ENCODE measurements at regions not wholly inside any gene's neighbourhood (a gene's known extent, or its start where the extent isn't known, plus 50 kb on each side); places are given as distances from the start of the nearest gene placed in this dataset.

- DNase-seq = no peak
Observed at GRCh38 chr4:138964716-138965426, 50.7 kb upstream of the NOCT start.

DNA sequence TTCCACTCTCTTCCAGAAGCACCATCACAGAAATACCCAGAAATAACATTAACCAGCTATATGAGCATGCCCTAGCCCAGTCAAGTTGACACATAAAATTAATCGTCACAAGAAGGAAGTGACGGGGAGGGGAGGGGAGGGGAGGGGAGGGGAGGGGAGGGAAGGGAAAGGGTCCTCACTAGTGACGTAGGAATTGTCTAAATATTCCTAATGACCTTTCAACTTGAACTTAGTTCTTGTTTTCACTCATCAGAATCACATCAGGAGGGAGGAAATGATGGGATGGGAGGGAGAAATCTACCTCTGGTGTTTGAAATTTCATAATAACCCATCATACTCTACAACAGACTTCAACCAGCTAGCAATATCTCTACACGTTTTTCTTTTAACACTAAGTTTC is 52.2 kb upstream of the NOCT start:
- DNase-seq = no peak

- no peak for DNase-seq
Observed at GRCh38 chr4:138961664-138962063, 53.9 kb upstream of the NOCT start.

DNA sequence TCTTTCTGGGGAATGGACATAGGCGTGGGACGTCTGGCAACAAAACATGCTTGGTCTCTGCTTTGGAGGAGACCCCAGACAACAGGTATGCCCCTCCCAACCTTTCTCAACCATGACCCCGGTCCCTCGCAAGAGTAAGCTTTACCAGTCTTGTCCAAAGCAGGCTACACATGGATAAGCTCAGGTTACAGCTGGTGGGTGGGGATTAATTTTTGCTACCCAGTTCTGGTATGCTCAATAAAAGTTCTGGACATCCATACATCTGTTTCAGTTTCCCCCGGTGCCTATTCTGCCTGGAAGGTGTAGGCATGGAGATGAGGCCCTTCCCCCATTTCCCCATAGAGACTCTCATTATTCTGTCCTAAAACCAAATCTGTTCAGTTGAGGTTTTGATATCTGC is 54.5 kb upstream of the NOCT start:
- DNase-seq = no peak

DNA sequence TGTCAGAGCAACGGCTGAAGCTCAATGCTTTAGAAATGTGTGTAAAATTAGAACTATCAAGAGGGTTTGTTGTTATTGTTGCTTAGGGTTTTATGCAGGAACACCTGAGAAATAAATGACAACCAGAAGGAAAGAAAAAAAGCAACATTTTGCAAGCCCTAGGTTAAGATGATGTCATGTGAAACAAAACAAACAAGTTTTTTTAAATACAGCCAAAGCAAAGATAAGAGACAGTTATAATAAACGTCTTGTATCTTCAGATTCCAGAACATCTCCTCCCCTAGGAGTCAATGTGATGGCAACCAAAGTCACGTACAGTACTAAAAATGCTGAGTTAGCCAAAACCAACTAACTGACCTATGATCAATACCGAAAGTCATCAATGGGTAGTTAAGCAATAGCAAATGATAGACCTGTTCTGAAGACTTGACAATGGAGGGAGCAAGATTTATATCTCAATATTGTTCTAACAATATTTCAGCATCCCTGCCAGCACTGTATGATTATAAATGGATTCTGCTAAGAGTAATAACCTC is 55.3 kb upstream of the NOCT start:
- DNase-seq = no peak

GRCh38 chr4:138959097-138959815 is 56.3 kb upstream of the NOCT start:
- no peak for DNase-seq

- DNase-seq = no peak
Observed at GRCh38 chr4:138958519-138958918, 57.1 kb upstream of the NOCT start.

DNA sequence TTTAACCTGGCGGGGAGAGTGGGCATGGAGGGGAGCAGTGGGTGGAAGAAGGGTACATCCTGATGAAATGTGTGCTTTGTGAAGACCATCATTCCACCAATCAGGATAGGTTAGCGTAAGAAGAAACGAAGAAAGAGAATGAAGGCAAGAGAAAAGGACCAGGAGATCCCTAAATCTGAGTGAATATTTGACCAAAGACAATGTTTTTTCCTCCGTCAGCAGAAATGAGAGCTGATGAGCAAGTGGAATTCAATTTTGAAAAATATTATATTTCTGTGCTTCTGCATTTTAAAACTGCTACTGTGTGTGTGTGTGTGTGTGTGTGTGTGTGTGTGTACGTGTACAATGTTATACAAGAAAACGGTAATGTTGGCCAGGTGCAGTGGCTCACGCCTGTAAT is 58.3 kb upstream of the NOCT start:
- no peak for DNase-seq

- DNase-seq = no peak
Observed at GRCh38 chr4:138954428-138954827, 61.2 kb upstream of the NOCT start.

DNA sequence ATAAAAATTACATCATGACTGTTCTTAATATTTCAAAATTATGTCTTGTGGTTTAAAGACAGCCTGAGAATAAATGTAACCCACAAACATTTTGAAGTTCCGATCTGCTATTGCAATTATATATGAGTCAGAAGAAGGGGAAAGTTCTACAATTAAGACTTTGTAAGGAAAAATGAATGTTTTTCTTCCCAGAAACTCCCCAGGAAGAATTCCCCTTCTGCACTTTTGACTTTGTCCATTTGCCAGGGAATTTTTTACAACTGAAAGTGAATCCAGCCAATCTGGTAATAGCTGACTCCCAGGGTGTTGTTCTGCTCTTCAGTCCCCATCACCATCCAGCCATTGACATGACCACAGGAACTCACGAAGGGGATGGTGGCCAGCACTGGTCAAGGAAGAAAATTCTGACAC is 61.6 kb upstream of the NOCT start:
- DNase-seq = no peak

DNA sequence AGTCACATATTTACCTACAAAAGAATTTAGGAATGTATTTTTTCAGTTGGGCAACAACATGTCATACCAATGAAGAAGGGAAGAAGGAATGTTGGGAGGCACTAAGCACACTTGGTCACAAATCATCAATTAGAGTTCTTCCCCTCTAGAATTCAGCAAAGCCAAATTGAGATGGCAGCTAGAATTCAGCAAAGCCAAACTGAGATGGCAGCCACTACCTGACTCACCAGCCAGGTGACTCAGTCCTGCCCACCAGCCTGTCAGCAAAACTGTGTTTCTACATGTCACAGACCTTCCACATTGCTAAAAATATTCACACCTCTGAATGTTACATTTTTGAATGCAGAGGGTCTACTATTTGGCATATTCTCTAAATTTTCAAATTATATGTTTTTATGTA is 63.2 kb upstream of the NOCT start:
- DNase-seq = no peak

- no peak for DNase-seq
Observed at GRCh38 chr4:138951764-138952163, 63.8 kb upstream of the NOCT start.

DNA sequence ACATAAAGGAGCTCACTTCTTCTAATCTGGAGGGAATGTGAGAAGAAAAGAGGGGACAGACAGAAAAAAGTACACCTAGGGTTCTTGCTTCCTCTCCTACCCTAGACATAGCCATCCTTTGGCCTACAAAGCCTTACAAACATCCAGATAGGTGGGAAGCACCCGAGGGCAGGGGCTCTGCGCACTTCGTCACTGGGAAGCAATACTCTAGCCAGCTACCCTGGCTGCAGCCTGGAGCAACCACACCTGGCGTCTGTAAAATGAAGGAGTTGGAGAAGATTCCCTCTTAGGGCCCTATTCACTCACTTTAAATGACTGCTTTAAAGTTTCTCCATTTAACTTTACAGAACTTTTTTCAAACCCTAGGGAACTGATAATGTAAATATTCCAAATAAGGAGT is 65.7 kb upstream of the NOCT start:
- no peak for DNase-seq

DNA sequence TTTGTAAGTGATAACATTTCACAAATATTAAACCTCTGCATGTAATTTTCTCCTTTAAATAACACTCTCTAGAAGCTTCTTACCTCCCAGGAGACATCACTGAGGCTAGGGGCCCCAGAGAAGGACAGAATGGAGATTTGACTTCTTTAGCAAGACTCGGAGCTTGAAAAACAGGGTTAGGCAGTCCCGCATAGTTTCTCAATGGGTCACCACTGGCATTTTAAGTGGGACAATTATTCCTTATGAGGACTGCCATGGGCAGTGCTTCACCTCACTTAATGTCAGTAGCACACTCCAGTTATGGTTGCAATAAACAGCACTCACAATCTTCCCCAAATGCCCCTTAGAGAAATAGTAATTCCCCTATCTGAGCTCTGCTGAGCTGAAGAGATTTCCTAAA is 66.7 kb upstream of the NOCT start:
- no peak for DNase-seq

DNA sequence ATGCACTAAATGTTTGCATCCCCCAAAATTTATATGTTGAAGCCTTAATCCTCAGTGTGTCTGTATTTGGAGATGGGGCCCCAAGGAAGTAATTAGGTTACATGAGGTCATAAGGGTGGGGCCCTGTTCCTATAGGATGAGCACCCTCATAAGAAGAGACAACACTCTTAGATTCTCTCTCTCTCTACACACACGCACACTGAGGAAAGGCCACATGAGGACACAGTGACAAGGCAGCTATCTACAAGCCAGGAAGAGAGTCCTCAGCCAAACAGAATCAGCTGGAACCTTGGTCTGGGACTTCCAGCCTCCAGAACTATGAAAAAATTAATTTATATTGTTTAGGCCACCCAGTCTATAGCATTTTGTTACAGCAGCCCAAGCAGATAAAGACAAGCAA is 69.3 kb upstream of the NOCT start:
- DNase-seq = no peak

DNA sequence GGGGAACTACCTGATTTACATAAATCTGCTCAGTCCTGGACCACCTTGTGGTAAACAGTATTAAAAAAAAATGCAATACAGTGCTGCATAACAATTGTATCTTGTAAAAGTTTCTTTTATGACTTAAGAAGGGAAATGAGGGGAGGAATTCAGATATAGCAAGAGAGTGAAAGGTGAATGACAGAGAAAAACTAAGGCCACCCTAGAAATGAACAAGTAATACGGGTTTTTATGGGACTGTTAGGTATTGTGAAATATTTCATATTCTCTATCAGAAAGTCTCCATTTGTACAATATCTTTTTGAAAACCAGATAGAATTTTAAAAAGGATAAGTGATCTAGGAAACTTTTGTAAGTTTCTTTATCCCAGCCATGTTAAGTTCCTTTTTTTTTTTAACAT is 69.7 kb upstream of the NOCT start:
- DNase-seq = no peak

DNA sequence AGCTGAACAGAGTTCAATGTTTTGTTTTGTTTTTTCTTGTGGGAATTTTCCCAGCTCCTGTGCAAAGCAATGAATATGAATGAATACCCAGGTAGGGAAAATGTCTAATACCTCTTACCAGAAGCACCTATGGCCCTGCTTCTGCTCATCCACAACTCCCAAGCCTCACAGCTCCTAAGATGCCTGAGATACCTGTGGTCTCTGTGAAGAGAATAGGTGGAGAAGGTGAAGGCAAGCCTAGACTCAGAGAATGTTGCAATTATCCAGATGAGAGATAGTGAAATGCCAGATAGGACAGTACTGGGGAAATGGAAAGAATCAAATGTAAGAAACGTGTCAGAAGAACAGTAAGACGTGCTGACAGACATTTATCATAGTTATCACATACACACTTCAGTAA is 70.2 kb upstream of the NOCT start:
- DNase-seq = no peak

- DNase-seq = no peak
Observed at GRCh38 chr4:138943893-138944292, 71.7 kb upstream of the NOCT start.

DNA sequence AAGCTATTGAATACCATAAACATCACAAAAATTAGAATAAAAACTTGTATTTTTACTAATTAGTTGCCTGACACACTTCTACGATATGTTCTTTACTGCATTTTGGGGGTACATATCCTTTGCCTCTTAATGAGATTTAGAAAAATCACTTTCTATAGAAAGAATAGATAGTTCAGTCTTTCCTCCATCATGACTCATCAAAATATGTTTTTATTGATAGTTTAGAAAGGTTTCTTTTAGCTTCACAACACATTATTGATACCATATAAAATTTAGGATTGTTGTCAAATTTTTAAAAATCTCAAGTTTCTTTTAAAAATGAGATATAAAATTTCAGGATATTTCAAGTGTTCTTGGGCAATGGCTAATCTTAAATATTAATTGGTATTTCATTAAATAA is 74.5 kb upstream of the NOCT start:
- DNase-seq = no peak

DNA sequence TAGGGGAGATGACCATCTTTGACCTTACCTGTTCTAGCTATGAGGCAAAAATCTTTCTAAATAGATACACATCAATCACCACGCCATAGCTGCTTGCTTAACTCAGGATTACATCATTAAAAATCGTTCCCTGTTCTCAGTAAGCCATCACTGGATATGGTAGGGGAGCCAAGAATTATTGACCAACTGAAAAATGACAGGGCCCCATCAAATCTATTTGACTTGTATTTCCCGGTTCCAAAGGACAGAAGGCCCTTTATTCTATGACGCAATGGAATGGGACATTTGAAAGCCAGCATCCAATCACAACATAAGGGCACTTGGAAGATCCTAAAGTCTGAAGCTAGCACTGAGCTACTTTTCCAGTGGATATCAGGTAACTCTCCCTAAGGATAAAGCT is 75.6 kb upstream of the NOCT start:
- no peak for DNase-seq

DNA sequence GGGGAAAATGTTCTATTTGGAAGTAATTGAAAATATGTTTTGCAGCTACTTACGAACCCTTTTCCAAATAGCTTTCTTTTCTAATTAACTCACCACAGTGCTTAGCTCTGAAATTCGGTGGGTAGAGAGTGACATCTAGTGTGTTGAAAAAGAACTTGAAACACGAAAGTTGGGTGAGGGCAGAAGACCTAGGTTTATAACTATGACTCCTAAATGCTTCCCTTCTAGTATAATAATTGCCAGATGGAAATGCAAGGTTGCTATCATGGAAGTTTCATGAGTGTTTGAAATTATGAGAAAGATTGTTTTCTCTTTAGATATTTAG is 77.3 kb upstream of the NOCT start:
- DNase-seq = peak in 1 of 2 experiments; percentile 58

- DNase-seq = no peak
Observed at GRCh38 chr4:138935135-138935807, 80.3 kb upstream of the NOCT start.

DNA sequence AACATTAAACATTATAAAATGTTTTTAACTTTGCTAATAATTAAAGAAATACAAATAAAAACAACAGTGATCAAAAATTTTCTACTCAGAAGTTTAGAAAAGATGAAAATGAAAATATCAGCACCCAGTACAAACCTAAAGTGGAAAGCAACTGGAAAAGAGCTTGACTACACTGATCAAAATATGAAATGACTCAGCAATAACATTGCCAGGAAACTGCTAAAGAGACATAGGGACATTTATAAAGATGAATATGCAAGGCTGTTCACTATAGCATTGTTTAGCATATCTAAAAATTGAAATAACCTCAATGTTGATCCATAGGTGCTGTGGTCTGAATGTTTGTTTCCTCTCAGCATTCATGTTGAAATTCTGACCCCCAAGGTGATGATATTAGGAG is 88.5 kb upstream of the NOCT start:
- no peak for DNase-seq

DNA sequence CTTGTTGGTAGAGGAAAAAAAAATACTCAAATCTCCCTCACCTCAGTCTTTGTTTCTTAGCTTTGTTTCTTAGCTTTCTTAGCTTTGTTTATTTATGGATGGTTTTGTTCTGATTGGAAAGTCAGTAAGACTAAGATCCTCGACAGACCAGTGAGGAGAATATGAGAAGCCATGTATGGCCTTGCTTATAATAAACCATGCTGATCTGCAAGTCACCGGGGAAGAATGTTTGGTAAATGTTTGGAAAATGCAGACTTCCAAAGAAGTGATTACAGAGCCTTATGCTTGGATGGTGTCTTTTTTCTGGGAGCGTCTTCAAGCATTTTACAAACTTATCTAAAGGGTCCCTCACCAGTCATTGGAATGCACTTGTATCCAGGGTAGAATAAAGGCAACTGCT is 90.1 kb upstream of the NOCT start:
- DNase-seq = no peak
